Medulla oblongata (tissue), 1 donor: ENCODE measurements at regions not wholly inside any gene's neighbourhood (a gene's known extent, or its start where the extent isn't known, plus 50 kb on each side); places are given as distances from the start of the nearest gene placed in this dataset.

Experiments
- DNase-seq: peaks from one replicate; pipeline ENCODE4 v3.0.0-alpha.2; 2015; ENCODE audit errors: extremely low spot score

- DNase-seq, result no peak
Observed at GRCh38 chr20:40491009-40491590, 197.9 kb downstream of the MAFB start.

- no peak for DNase-seq
Observed at GRCh38 chr20:40489886-40490285, 199.2 kb downstream of the MAFB start.

GRCh38 chr20:40488401-40488800, 200.6 kb downstream of the MAFB start:
- no peak for DNase-seq

GRCh38 chr20:40486297-40486696, 202.7 kb downstream of the MAFB start:
- DNase-seq, result no peak

GRCh38 chr20:40481743-40482458, 207.1 kb downstream of the MAFB start:
- DNase-seq, result no peak

- DNase-seq, result no peak
Observed at GRCh38 chr20:40481337-40481736, 207.7 kb downstream of the MAFB start.

- DNase-seq, result no peak
Observed at GRCh38 chr20:40477805-40478204, 211.2 kb downstream of the MAFB start.

- no peak for DNase-seq
Observed at GRCh38 chr20:40476461-40476860, 212.6 kb downstream of the MAFB start.

- no peak for DNase-seq
Observed at GRCh38 chr20:40472905-40473304, 216.1 kb downstream of the MAFB start.

GRCh38 chr20:40471261-40471629, 217.8 kb downstream of the MAFB start:
- no peak for DNase-seq

GRCh38 chr20:40470445-40471260, 218.4 kb downstream of the MAFB start:
- peak; percentile 58 for DNase-seq

- no peak for DNase-seq
Observed at GRCh38 chr20:40468759-40469158, 220.3 kb downstream of the MAFB start.

GRCh38 chr20:40467703-40468411, 221.2 kb downstream of the MAFB start:
- no peak for DNase-seq

GRCh38 chr20:40467067-40467466, 222.0 kb downstream of the MAFB start:
- DNase-seq, result no peak

GRCh38 chr20:40464731-40465208, 224.3 kb downstream of the MAFB start:
- DNase-seq, result peak; percentile 24

GRCh38 chr20:40463171-40463570, 225.9 kb downstream of the MAFB start:
- DNase-seq, result peak; percentile 7

GRCh38 chr20:40462566-40462965, 226.5 kb downstream of the MAFB start:
- DNase-seq, result no peak

GRCh38 chr20:40459299-40459698, 229.7 kb downstream of the MAFB start:
- DNase-seq, result no peak

GRCh38 chr20:40457404-40457803, 231.6 kb downstream of the MAFB start:
- DNase-seq, result no peak

GRCh38 chr20:40452758-40453157, 236.3 kb downstream of the MAFB start:
- no peak for DNase-seq

GRCh38 chr20:40451552-40451951, 237.5 kb downstream of the MAFB start:
- DNase-seq, result no peak

GRCh38 chr20:40449974-40450616, 238.9 kb downstream of the MAFB start:
- DNase-seq, result no peak
